ENCODE measurements at regions not wholly inside any gene's neighbourhood (a gene's known extent, or its start where the extent isn't known, plus 50 kb on each side); places are given as distances from the start of the nearest gene placed in this dataset.

- DNase-seq (ENCODE audit: extremely low spot score in 2 of 2): no peak
- Histone ChIP-seq H3K27me3 (no peaks in the 10 kb centered on the region), H3K4me3 (no peak overlapping the region), H3K36me3 (no peaks in the 10 kb centered on the region), H3K27ac (no peak overlapping the region), H3K9me3 (no peaks in the 10 kb centered on the region), H3K4me1 (no peaks in the 10 kb centered on the region)
- TF ChIP-seq CTCF (IDR thresholded peaks at IDR 0.05) (no peak), POLR2AphosphoS5 (IDR thresholded peaks at IDR 0.05; ENCODE audit: insufficient read depth in 1 of 2, low read depth in 1 of 2) (no peak), POLR2A (IDR thresholded peaks at IDR 0.05) (no peak)
- intact Hi-C loops (cut with DNase I): no loop called here
These were observed 617.3 kb downstream of the KCNJ3 start for GRCh38 chr2:155315768-155316167.

- TF ChIP-seq POLR2A (IDR thresholded peaks at IDR 0.05) (no peak), POLR2AphosphoS5 (IDR thresholded peaks at IDR 0.05; ENCODE audit: insufficient read depth in 1 of 2, low read depth in 1 of 2) (no peak), CTCF (IDR thresholded peaks at IDR 0.05) (no peak)
- Histone ChIP-seq H3K27ac (no peak overlapping the region), H3K36me3 (no peaks in the 10 kb centered on the region), H3K4me3 (no peak overlapping the region), H3K27me3 (no peaks in the 10 kb centered on the region), H3K4me1 (no peaks in the 10 kb centered on the region), H3K9me3 (no peaks in the 10 kb centered on the region)
- intact Hi-C loops (cut with DNase I): no loop called here
- DNase-seq (ENCODE audit: extremely low spot score in 2 of 2): no peak
These were observed 612.1 kb downstream of the KCNJ3 start for GRCh38 chr2:155310589-155310988.

- no peaks in the 10 kb centered on the region for H3K36me3 ChIP-seq
- DNase-seq (ENCODE audit: extremely low spot score in 2 of 2): no peak
- no peak overlapping the region for H3K4me3 ChIP-seq
- no peaks in the 10 kb centered on the region for H3K27me3 ChIP-seq
- no peaks in the 10 kb centered on the region for H3K4me1 ChIP-seq
- intact Hi-C loops (cut with DNase I): no loop called here
- no peak overlapping the region for H3K27ac ChIP-seq
- TF ChIP-seq CTCF (IDR thresholded peaks at IDR 0.05) (no peak), POLR2A (IDR thresholded peaks at IDR 0.05) (no peak), POLR2AphosphoS5 (IDR thresholded peaks at IDR 0.05; ENCODE audit: insufficient read depth in 1 of 2, low read depth in 1 of 2) (no peak)
- no peaks in the 10 kb centered on the region for H3K9me3 ChIP-seq
These were observed 611.0 kb downstream of the KCNJ3 start for GRCh38 chr2:155309483-155309882.

GRCh38 chr2:155308367-155309009, 610.0 kb downstream of the KCNJ3 start:
- intact Hi-C loops (cut with DNase I): no loop called here

More at GRCh38 chr2:155308367-155309009, 610.0 kb downstream of the KCNJ3 start:
- H3K36me3 ChIP-seq: no peaks in the 10 kb centered on the region
- H3K9me3 ChIP-seq: no peaks in the 10 kb centered on the region
- H3K4me3 ChIP-seq: no peak overlapping the region
- TF ChIP-seq POLR2A (IDR thresholded peaks at IDR 0.05) (no peak), CTCF (IDR thresholded peaks at IDR 0.05) (no peak), POLR2AphosphoS5 (IDR thresholded peaks at IDR 0.05; ENCODE audit: insufficient read depth in 1 of 2, low read depth in 1 of 2) (no peak)
- H3K27ac ChIP-seq: no peak overlapping the region
- H3K27me3 ChIP-seq: no peaks in the 10 kb centered on the region
- H3K4me1 ChIP-seq: no peaks in the 10 kb centered on the region
- DNase-seq (ENCODE audit: extremely low spot score in 2 of 2): no peak
